ENCODE measurements at regions not wholly inside any gene's neighbourhood (a gene's known extent, or its start where the extent isn't known, plus 50 kb on each side); places are given as distances from the start of the nearest gene placed in this dataset.

GRCh38 chr3:132236701-132237651 is 80.2 kb upstream of the ACP3 start:
- no peak for DNase-seq (ENCODE audit: low spot score)

DNA sequence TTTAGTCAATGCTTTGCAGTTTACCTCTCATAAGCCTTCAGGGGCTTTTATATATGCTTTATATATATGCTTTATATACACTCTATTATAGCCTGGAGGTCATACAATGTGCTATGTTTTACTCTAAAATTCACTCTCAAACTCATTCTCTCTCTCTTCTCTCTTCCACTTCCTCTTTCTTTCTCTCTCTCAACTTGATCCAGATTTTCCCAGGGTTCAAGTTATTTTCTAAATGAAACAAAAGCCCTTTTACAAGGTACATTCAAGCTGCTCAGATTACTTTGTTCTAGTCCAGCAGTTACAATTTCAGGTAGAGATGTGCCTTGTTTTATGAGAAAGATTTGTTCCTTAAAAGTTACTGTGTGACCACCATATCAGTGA is 79.6 kb upstream of the ACP3 start:
- DNase-seq (ENCODE audit: low spot score), result no peak

DNA sequence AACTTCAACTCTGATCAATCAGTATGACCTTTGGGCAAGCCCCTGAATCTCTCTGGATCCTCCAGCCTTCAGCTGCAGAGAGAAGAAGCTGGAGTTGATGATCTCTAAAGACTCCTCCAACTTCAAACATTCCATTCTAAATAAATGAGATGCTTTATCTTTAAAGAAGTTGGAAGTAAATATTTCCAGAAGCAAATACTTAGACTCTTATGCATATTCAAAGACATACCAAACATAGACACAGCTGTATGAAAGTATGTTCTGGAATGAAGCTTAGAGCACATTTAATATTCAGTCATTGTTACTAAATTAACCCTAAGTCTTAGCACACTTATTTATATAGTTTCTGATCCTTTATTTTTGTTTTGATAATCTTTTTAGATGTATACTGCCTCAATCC is 77.6 kb upstream of the ACP3 start:
- no peak for DNase-seq (ENCODE audit: low spot score)

DNA sequence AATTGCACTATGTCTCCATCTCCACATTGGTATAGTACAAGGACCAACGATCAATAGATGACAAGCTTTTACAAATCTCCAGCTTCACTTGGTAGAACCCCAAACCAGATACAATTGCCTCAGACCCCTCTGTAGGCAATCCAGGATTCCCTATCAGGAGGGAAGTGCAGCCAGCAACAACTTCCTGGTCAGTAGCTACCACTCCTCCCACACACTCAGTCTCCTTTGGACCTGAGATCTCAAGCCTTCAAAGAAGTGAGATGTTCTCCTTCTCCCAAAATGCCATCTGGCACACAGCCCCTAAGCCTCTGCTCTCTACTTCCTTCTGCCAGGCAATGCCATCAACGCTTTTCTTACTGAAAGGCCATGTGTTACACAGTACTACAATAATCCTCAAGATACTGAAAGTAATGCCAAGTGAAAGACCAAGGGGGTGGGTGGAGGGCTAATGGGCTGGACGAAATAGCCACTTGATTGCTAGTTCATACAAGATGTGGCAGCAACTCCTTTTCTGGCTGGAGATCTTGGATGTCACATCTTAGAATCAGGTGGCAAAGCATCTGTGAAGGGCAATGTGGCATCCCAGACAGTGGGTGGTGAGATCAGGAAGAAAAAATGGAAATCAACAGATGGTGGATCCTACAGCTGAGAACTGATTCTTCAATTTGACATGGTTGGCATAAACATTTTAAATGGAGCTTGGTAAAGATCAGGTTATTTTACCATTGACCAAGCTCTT is 75.3 kb upstream of the ACP3 start:
- DNase-seq (ENCODE audit: low spot score), result no peak

- no peak for DNase-seq (ENCODE audit: low spot score)
These were observed 74.4 kb upstream of the ACP3 start for GRCh38 chr3:132242790-132243189.

- DNase-seq (ENCODE audit: low spot score), result no peak
These were observed 71.6 kb upstream of the ACP3 start for GRCh38 chr3:132245552-132246142.

GRCh38 chr3:132246212-132246611 is 71.0 kb upstream of the ACP3 start:
- DNase-seq (ENCODE audit: low spot score), result no peak

DNA sequence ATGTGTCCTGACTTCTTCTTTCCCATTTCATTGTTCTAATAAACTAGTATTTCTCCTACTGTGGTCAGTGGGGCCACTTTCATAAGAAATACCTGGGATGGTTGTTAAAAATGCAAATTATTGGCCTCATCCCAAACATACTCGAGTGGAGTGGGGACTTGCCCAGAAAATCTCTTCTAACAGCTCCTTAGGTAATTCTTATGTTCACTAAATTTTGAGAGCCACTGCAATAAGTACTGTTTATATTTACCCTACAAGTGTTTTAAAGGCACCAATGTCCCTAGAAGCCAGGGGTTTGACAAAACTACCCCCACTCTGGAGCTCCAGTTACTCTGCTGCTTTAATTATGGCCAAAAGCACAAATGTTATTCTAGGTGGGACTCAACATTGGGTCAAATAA is 70.0 kb upstream of the ACP3 start:
- no peak for DNase-seq (ENCODE audit: low spot score)

DNA sequence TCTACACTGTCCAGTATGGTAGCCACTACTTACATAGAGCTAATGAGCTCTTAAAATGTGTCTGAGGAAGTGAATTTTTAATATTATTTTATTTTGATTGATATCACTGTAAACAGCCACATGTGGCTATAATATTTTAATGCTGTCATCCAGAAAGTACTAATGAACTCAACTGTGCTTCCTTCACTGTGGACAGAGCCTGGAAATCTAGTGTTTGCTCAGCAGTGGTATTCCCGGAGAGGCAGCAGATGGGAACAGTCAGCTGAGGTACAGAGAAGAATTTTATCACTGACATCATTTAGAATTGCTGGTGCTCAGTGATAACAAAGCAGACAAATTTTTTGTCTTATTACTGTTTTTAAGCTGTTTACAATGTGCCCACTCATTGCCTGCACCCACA is 68.7 kb upstream of the ACP3 start:
- no peak for DNase-seq (ENCODE audit: low spot score)

- DNase-seq (ENCODE audit: low spot score), result peak; percentile 13
These were observed 63.8 kb upstream of the ACP3 start for GRCh38 chr3:132253262-132253878.

GRCh38 chr3:132254076-132254755 is 63.0 kb upstream of the ACP3 start:
- no peak for DNase-seq (ENCODE audit: low spot score)

GRCh38 chr3:132255041-132255745 is 62.0 kb upstream of the ACP3 start:
- DNase-seq (ENCODE audit: low spot score), result no peak

GRCh38 chr3:132256989-132257388 is 60.2 kb upstream of the ACP3 start:
- DNase-seq (ENCODE audit: low spot score), result no peak

- no peak for DNase-seq (ENCODE audit: low spot score)
These were observed 55.7 kb upstream of the ACP3 start for GRCh38 chr3:132261506-132261905.

GRCh38 chr3:132262305-132262704 is 54.9 kb upstream of the ACP3 start:
- no peak for DNase-seq (ENCODE audit: low spot score)

DNA sequence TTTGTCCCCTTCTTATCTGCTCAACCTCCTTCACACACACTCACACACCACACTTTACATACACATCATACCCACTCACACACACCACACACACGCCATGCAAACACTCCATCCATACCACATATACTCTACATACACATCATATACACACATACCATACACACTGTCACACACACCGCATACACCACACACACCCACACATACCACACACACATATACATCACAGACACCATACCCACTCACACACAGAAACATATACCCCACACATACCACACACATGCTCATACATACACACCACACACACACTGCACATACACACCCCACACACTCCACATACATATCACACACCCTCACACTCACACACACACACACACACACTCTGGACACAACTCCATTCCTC is 54.3 kb upstream of the ACP3 start:
- DNase-seq (ENCODE audit: low spot score), result no peak

DNA sequence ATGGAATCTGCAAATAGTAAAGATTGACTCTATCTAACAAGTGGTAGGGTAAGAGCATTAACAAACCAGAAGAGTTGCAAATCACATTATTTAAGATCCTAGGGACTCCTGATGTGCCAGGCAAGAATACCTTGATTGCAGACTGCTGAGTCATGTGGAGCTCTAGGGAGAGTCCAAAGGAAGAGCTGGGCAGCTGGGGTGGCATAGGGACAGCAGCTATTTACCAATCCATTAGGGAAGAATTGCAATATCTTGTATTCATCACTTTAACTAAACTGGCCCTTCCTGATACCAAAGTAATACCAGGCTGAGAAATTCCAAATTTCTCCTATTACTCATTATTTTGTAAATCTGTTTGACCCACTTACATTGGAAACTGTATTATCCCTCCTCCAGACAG is 52.2 kb upstream of the ACP3 start:
- DNase-seq (ENCODE audit: low spot score), result no peak

DNA sequence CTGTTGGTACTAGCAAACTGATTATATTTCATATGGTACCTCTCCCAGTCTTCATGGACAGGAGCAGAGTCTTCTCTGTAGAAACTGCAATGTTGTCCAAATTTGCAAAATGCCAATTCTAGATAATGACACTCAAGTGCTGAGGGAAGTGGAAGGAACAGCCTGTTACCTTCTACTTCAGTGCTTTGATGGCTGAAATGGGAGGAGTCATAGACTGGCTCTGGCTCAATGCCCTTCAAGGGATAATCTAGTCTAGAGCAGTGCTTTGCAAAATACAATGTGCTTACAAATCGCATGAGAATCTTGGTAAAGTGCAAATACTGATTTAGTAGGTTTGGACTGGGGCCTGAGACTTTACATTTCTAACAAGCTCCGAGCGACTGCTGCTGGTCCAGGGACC is 51.7 kb upstream of the ACP3 start:
- no peak for DNase-seq (ENCODE audit: low spot score)

DNA sequence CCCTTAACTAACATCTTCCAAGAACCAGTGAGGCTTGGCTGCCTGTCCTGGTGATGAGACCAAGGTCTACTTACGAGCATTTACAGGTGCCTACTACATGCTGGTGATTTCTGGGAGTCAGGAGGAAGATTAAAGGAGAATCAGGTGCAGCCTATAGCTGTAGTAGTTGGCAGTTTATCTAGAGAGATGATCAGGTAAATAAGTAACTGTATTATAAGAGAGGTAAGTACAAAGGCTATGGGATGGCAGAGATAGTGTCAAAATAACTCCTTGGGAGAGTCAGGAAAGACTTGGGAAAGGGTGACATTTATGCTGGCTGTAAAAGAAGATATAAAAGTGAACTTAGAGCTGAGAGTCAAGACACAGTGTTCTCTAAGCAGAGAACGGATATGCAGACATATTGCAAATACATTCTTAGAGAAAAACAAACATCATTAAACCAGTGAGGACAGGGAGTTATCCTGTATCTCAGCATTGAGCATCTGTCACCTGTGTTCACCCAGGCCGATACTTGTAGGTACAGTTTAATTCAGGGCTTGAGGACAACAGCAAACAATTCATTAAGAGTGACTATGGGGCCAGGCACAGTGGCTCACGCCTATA is 49.7 kb upstream of the ACP3 start:
- no peak for DNase-seq (ENCODE audit: low spot score)

All from mucosa of gallbladder (tissue), 1 donor.